IPS-18c (cell line): ENCODE measurements at regions not wholly inside any gene's neighbourhood (a gene's known extent, or its start where the extent isn't known, plus 50 kb on each side); places are given as distances from the start of the nearest gene placed in this dataset.
"Not testable (repeated sequence)": the region's sequence is repeated elsewhere in the genome, so short reads cannot be mapped to it uniquely, and the experiment has no call there.

Source experiments
- H3K4me3 ChIP-seq: 2 replicates; pipeline ENCODE4 v1.7.0; 2013; ENCODE audit warnings: low read depth, mild to moderate bottlenecking, low read length, moderate library complexity; ENCODE audit not compliant: insufficient read depth
- H3K9me3 ChIP-seq: one replicate; pipeline ENCODE4 v1.6.1; 2013; ENCODE audit warnings: mild to moderate bottlenecking, low read length, moderate library complexity; ENCODE audit not compliant: control insufficient read depth, insufficient read depth

- H3K4me3 ChIP-seq = no peak overlapping the region
- no peaks in the 10 kb centered on the region for H3K9me3 ChIP-seq
These were observed 135.1 kb upstream of the PIK3R1 start for GRCh38 chr5:68080282-68081050.

GRCh38 chr5:68077349-68077894 is 138.1 kb upstream of the PIK3R1 start:
- Histone ChIP-seq H3K4me3 (no peak overlapping the region), H3K9me3 (no peaks in the 10 kb centered on the region)

GRCh38 chr5:68074633-68075032 is 140.9 kb upstream of the PIK3R1 start:
- H3K4me3 ChIP-seq = no peak overlapping the region
- H3K9me3 ChIP-seq = no peaks in the 10 kb centered on the region

GRCh38 chr5:68074048-68074632 is 141.4 kb upstream of the PIK3R1 start:
- Histone ChIP-seq H3K9me3 (no peaks in the 10 kb centered on the region), H3K4me3 (no peak overlapping the region)

- Histone ChIP-seq H3K9me3 (no peaks in the 10 kb centered on the region), H3K4me3 (no peak overlapping the region)
These were observed 143.8 kb upstream of the PIK3R1 start for GRCh38 chr5:68071736-68072135.

GRCh38 chr5:68071282-68071632 is 144.3 kb upstream of the PIK3R1 start:
- no peaks in the 10 kb centered on the region for H3K9me3 ChIP-seq
- no peak overlapping the region for H3K4me3 ChIP-seq

GRCh38 chr5:68070591-68071281 is 144.8 kb upstream of the PIK3R1 start:
- H3K4me3 ChIP-seq = no peak overlapping the region
- no peaks in the 10 kb centered on the region for H3K9me3 ChIP-seq

GRCh38 chr5:68067976-68068603 is 147.5 kb upstream of the PIK3R1 start:
- H3K4me3 ChIP-seq = no peak overlapping the region
- H3K9me3 ChIP-seq = no peaks in the 10 kb centered on the region

- Histone ChIP-seq H3K9me3 (no peaks in the 10 kb centered on the region), H3K4me3 (no peak overlapping the region)
These were observed 148.3 kb upstream of the PIK3R1 start for GRCh38 chr5:68067291-68067690.

GRCh38 chr5:68066277-68066955 is 149.1 kb upstream of the PIK3R1 start:
- H3K4me3 ChIP-seq = no peak overlapping the region

GRCh38 chr5:68065321-68065720 is 150.2 kb upstream of the PIK3R1 start:
- H3K4me3 ChIP-seq, H3K9me3 ChIP-seq: not testable (repeated sequence)

More at GRCh38 chr5:68066277-68066955, 149.1 kb upstream of the PIK3R1 start:
- H3K9me3 ChIP-seq = no peaks in the 10 kb centered on the region

- Histone ChIP-seq H3K9me3 (no peaks in the 10 kb centered on the region), H3K4me3 (no peak overlapping the region)
These were observed 155.2 kb upstream of the PIK3R1 start for GRCh38 chr5:68060382-68060781.

- no peak overlapping the region for H3K4me3 ChIP-seq
These were observed 158.4 kb upstream of the PIK3R1 start for GRCh38 chr5:68057191-68057590.

GRCh38 chr5:68055686-68056085 is 159.9 kb upstream of the PIK3R1 start:
- Histone ChIP-seq H3K9me3 (no peaks in the 10 kb centered on the region), H3K4me3 (no peak overlapping the region)

More at GRCh38 chr5:68057191-68057590, 158.4 kb upstream of the PIK3R1 start:
- no peaks in the 10 kb centered on the region for H3K9me3 ChIP-seq

- H3K4me3 ChIP-seq = no peak overlapping the region
- H3K9me3 ChIP-seq = no peaks in the 10 kb centered on the region
These were observed 160.9 kb upstream of the PIK3R1 start for GRCh38 chr5:68054638-68055037.

- H3K9me3 ChIP-seq = peaks cover 4% of the 10 kb centered on the region
- H3K4me3 ChIP-seq = no peak overlapping the region
These were observed 162.4 kb upstream of the PIK3R1 start for GRCh38 chr5:68053202-68053601.

GRCh38 chr5:68049053-68049713 is 166.4 kb upstream of the PIK3R1 start:
- H3K4me3 ChIP-seq = no peak overlapping the region
- H3K9me3 ChIP-seq = peaks cover 4% of the 10 kb centered on the region
